ENCODE measurements at regions not wholly inside any gene's neighbourhood (a gene's known extent, or its start where the extent isn't known, plus 50 kb on each side); places are given as distances from the start of the nearest gene placed in this dataset.

GRCh38 chr9:90508940-90509339 lies 133.7 kb downstream of the DIRAS2 start:
- no peak for DNase-seq (ENCODE audit: low spot score in 2 of 2)
- Histone ChIP-seq H3K27me3 (no peaks in the 10 kb centered on the region), H3K36me3 (no peaks in the 10 kb centered on the region), H3K4me3 (no peak overlapping the region), H3K4me1 (no peaks in the 10 kb centered on the region), H3K27ac (no peak overlapping the region), H3K9me3 (no peaks in the 10 kb centered on the region)
- WGBS: 75% methylated on average over 2 of the region's 2 CpGs
- TF ChIP-seq POLR2AphosphoS5 (IDR thresholded peaks at IDR 0.05) (no peak), CTCF (IDR thresholded peaks at IDR 0.05) (no peak), POLR2A (IDR thresholded peaks at IDR 0.05) (no peak), EP300 (IDR thresholded peaks at IDR 0.05) (no peak)

- TF ChIP-seq CTCF (IDR thresholded peaks at IDR 0.05) (no peak), POLR2A (IDR thresholded peaks at IDR 0.05) (no peak), POLR2AphosphoS5 (IDR thresholded peaks at IDR 0.05) (no peak), EP300 (IDR thresholded peaks at IDR 0.05) (no peak)
- H3K27me3 ChIP-seq: no peaks in the 10 kb centered on the region
- no peaks in the 10 kb centered on the region for H3K9me3 ChIP-seq
- 77% methylated on average over 6 of the region's 6 CpGs for WGBS
- H3K4me1 ChIP-seq: no peaks in the 10 kb centered on the region
- no peaks in the 10 kb centered on the region for H3K36me3 ChIP-seq
- DNase-seq (ENCODE audit: low spot score in 2 of 2): no peak
- H3K27ac ChIP-seq: no peak overlapping the region
- no peak overlapping the region for H3K4me3 ChIP-seq
Measured at GRCh38 chr9:90511711-90512110, 130.9 kb downstream of the DIRAS2 start.

- no peaks in the 10 kb centered on the region for H3K4me1 ChIP-seq
- TF ChIP-seq POLR2A (IDR thresholded peaks at IDR 0.05) (no peak), POLR2AphosphoS5 (IDR thresholded peaks at IDR 0.05) (no peak), CTCF (IDR thresholded peaks at IDR 0.05) (no peak), EP300 (IDR thresholded peaks at IDR 0.05) (no peak)
- WGBS: 97% methylated on average over 3 of the region's 3 CpGs
- no peaks in the 10 kb centered on the region for H3K36me3 ChIP-seq
- no peaks in the 10 kb centered on the region for H3K27me3 ChIP-seq
- no peak overlapping the region for H3K4me3 ChIP-seq
- no peak overlapping the region for H3K27ac ChIP-seq
- H3K9me3 ChIP-seq: no peaks in the 10 kb centered on the region
- DNase-seq (ENCODE audit: low spot score in 2 of 2): no peak
Measured at GRCh38 chr9:90514877-90515276, 127.7 kb downstream of the DIRAS2 start.

GRCh38 chr9:90515510-90515909 lies 127.1 kb downstream of the DIRAS2 start:
- H3K27me3 ChIP-seq: no peaks in the 10 kb centered on the region
- H3K4me1 ChIP-seq: no peaks in the 10 kb centered on the region
- DNase-seq (ENCODE audit: low spot score in 2 of 2): no peak
- TF ChIP-seq POLR2A (IDR thresholded peaks at IDR 0.05): no peak
- no peak for TF ChIP-seq CTCF (IDR thresholded peaks at IDR 0.05)
- TF ChIP-seq POLR2AphosphoS5 (IDR thresholded peaks at IDR 0.05): no peak
- no peak for TF ChIP-seq EP300 (IDR thresholded peaks at IDR 0.05)
- H3K4me3 ChIP-seq: no peak overlapping the region
- no peaks in the 10 kb centered on the region for H3K36me3 ChIP-seq
- H3K9me3 ChIP-seq: no peaks in the 10 kb centered on the region
- no peak overlapping the region for H3K27ac ChIP-seq
- 77% methylated on average over 5 of the region's 5 CpGs for WGBS

- peaks cover 4% of the 10 kb centered on the region for H3K27me3 ChIP-seq
- H3K4me3 ChIP-seq: no peak overlapping the region
- H3K36me3 ChIP-seq: no peaks in the 10 kb centered on the region
- TF ChIP-seq POLR2AphosphoS5 (IDR thresholded peaks at IDR 0.05): no peak
- TF ChIP-seq CTCF (IDR thresholded peaks at IDR 0.05): no peak
- TF ChIP-seq EP300 (IDR thresholded peaks at IDR 0.05): no peak
- TF ChIP-seq POLR2A (IDR thresholded peaks at IDR 0.05): no peak
- DNase-seq (ENCODE audit: low spot score in 2 of 2): no peak
- 33% methylated on average over 2 of the region's 2 CpGs for WGBS
- H3K27ac ChIP-seq: no peak overlapping the region
- no peaks in the 10 kb centered on the region for H3K9me3 ChIP-seq
- no peaks in the 10 kb centered on the region for H3K4me1 ChIP-seq
Measured at GRCh38 chr9:90517103-90517502, 125.5 kb downstream of the DIRAS2 start.

All from suprapubic skin (tissue), 4 donors.